ENCODE measurements at regions not wholly inside any gene's neighbourhood (a gene's known extent, or its start where the extent isn't known, plus 50 kb on each side); places are given as distances from the start of the nearest gene placed in this dataset.

DNA sequence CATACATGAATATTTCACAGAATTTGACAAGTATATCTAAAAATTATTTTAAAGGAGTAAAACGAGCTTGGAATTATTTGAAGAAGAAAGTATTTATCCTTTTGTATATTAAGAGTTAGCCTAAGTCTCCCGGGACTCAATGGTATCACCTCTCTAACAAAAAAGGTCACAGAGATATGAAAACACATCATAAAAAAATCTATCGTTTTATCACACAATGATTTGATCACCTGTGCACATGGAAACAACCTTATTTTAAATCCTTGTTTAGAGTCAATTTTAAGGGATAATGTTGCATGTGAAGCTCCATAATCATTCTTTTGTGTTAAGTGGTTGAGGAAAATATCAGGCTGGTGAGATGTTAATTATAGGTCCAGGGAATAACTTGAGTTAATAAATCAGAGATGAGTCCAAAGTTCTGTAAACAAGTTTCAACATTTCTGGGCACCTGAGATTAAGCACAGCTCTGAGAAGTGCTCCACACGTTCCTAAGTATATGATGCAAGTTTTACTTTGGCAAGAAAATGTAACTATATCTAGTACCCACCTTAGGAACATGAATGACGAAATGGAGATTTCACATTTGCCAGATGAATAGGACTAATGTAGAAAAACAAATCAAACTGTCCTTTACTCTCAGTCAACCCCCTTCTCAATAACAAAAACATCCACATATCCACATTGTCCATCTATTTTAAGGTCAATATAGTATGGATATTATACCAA, 148.5 kb upstream of the AKR1E2 start:
- TF ChIP-seq, protein P1, sequence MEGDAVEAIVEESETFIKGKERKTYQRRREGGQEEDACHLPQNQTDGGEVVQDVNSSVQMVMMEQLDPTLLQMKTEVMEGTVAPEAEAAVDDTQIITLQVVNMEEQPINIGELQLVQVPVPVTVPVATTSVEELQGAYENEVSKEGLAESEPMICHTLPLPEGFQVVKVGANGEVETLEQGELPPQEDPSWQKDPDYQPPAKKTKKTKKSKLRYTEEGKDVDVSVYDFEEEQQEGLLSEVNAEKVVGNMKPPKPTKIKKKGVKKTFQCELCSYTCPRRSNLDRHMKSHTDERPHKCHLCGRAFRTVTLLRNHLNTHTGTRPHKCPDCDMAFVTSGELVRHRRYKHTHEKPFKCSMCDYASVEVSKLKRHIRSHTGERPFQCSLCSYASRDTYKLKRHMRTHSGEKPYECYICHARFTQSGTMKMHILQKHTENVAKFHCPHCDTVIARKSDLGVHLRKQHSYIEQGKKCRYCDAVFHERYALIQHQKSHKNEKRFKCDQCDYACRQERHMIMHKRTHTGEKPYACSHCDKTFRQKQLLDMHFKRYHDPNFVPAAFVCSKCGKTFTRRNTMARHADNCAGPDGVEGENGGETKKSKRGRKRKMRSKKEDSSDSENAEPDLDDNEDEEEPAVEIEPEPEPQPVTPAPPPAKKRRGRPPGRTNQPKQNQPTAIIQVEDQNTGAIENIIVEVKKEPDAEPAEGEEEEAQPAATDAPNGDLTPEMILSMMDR (conservative IDR thresholded peaks at IDR 0.05; ENCODE audit: low read depth, low read length): no peak
- no peak for TF ChIP-seq EZH2phosphoT487 (IDR thresholded peaks at IDR 0.05; ENCODE audit: borderline replicate concordance, low read length)

All from PC-3 (cell line).